Right lobe of liver (tissue), 4 donors: ENCODE measurements at regions not wholly inside any gene's neighbourhood (a gene's known extent, or its start where the extent isn't known, plus 50 kb on each side); places are given as distances from the start of the nearest gene placed in this dataset.

Experiments used
- CTCF ChIP-seq, 4 donors: fragments of 200-600 bp in 3 of 4; fragments of 450-650 bp in 1 of 4; IDR thresholded peaks; one replicate each; pipeline versions ENCODE4 v1.5.1 to v1.8.0; 2016 to 2022; ENCODE audit warnings: antibody characterized with exemption in 4 of 4, mild to moderate bottlenecking in 2 of 4
- POLR2A ChIP-seq: fragments of 450-650 bp; IDR thresholded peaks from one replicate; pipeline ENCODE4 v1.6.1; 2017; ENCODE audit warnings: antibody characterized with exemption, mild to moderate bottlenecking
- donor health status: DM: no; HTN: no; CAD: no.
- donor health status: DM: no; HTN: no; CAD: no.
- donor health status: DM: no; HTN: yes; CAD: no.

GRCh38 chr1:244318078-244318477, 133.6 kb downstream of the ADSS2 start:
- no peak for TF ChIP-seq CTCF (IDR thresholded peaks at IDR 0.05)
- no peak for TF ChIP-seq POLR2A
